Retinal pigment epithelial cell (primary cell): ENCODE measurements at regions not wholly inside any gene's neighbourhood (a gene's known extent, or its start where the extent isn't known, plus 50 kb on each side); places are given as distances from the start of the nearest gene placed in this dataset.

ENCODE experiments used
- DNase-seq: peaks from one replicate; pipeline ENCODE4 v3.0.0-alpha.2; 2010; ENCODE audit warnings: low read depth
- H3K4me3 ChIP-seq: 2 replicates; pipeline ENCODE4 v1.5.1; 2011; ENCODE audit warnings: mild to moderate bottlenecking, low read length, control low read depth, moderate library complexity
- TF ChIP-seq, protein P1 (sequence below): conservative IDR thresholded peaks from 2 replicates; pipeline ENCODE4 v1.5.1; 2011; ENCODE audit warnings: low read depth, low read length, control low read depth, inconsistent platforms

DNA sequence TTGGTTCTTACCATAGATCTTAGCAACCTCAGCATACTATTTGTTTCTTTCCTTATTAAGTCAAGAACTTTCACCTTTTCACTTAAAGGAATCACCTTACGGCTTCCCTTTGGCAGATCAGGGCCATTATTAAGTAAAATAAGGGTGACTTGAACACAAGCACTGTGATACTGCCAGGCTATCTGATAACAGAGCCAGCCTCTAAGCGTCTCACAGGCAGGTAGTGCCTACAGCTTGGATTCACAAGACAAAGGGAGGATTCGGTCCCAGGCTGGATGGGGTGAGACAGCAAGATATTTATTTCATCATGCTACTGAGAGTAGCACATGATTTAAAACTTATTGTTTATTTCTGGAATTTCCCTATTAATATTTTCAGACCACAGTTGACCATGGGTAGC, 218.6 kb downstream of the FOXO1 start:
- TF ChIP-seq, protein P1, sequence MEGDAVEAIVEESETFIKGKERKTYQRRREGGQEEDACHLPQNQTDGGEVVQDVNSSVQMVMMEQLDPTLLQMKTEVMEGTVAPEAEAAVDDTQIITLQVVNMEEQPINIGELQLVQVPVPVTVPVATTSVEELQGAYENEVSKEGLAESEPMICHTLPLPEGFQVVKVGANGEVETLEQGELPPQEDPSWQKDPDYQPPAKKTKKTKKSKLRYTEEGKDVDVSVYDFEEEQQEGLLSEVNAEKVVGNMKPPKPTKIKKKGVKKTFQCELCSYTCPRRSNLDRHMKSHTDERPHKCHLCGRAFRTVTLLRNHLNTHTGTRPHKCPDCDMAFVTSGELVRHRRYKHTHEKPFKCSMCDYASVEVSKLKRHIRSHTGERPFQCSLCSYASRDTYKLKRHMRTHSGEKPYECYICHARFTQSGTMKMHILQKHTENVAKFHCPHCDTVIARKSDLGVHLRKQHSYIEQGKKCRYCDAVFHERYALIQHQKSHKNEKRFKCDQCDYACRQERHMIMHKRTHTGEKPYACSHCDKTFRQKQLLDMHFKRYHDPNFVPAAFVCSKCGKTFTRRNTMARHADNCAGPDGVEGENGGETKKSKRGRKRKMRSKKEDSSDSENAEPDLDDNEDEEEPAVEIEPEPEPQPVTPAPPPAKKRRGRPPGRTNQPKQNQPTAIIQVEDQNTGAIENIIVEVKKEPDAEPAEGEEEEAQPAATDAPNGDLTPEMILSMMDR, result no peak
- no peak for DNase-seq
- no peak overlapping the region for H3K4me3 ChIP-seq

DNA sequence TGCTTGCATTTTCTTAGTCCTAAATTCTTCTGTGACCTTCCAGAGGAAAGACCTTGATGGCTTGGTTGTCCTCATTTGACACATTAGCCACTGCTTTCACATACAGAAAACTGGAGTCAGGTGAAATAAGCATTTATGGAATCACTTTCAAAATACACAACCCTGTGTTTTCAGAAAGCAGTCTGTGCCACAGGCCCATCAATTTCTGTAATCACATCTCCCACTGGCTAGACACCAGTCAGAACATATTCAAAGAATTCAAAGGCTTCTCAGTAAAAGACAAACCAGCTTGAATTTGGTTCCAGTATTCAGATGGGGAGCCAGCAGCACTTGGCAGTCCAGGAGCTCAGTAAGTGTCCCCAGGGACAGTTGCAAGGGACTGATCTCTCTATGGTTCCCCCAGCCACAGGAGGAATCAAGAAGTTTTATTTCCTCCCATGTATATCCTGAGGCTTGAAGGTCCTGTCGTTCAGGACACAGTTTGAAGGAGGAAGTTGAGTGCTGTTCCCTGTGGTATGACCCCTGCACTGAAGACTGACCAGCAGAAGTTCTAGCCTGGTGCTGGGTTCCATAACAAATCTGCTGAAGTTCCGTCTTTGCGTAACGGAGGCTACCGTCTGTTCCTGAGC, 214.3 kb downstream of the FOXO1 start:
- DNase-seq, result no peak
- H3K4me3 ChIP-seq, result no peak overlapping the region
- TF ChIP-seq, protein P1, result no peak

DNA sequence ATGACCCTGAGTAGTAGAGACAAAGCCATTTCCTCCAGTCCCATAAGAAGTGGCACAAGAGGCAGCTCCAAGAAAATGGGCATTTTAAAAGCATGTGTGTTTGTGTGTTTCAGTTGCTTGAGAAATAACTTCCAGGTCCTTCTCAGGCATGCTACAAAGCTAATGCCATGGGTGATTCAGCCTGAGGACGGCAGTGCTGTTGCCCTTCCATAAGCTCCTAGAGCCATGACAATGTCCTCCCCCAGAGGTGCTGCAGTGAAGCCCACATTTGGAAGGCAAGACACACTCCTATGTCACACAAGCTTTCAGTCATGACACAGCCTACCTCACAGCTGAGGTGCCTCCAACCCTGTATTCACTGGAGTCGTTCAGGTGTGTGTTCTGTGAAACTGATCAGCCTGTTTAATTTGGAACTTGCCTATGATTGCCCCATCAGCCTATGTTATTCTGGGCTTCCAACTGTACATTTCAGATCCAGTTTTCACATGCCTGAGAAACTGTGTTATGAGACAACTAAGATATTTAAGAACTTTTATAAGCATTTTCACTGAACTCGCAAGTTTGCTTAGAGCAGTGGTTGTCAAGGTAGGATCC, 213.6 kb downstream of the FOXO1 start:
- TF ChIP-seq, protein P1, result no peak

DNA sequence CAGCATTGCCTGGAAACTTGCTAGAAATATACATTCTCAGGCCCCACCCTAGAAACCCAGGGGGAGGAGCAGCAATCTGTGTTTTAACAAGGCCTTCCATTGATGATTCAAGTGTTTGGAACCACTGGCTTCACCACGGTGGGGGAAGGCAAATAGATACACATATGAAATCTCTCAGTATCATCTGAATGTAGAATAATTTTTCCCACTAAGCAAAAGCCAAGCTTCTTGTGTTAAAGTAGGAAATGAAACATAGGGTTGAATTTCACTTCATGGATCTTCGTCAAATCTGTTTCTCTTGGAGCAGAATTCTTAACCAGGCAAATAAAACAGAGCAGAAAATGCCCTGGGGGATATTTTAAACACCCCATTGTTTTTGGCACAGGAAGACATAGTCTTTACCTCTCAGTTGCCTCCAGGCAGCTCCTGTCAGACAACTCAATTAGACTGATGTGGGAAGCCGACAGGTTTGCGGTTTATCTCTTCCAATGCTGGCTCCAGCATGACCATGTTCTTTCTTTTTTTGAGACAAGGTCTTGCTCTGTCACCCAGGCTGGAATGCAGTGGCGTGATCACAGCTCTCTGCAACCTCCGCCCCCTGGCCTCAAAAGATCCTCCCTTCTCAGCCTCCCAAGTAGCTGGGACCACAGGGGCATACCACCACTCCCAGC, 213.0 kb downstream of the FOXO1 start:
- TF ChIP-seq, protein P1, result no peak
- DNase-seq, result no peak
- no peak overlapping the region for H3K4me3 ChIP-seq

More for the DNA sequence above, 213.6 kb downstream of the FOXO1 start:
- no peak overlapping the region for H3K4me3 ChIP-seq
- no peak for DNase-seq

DNA sequence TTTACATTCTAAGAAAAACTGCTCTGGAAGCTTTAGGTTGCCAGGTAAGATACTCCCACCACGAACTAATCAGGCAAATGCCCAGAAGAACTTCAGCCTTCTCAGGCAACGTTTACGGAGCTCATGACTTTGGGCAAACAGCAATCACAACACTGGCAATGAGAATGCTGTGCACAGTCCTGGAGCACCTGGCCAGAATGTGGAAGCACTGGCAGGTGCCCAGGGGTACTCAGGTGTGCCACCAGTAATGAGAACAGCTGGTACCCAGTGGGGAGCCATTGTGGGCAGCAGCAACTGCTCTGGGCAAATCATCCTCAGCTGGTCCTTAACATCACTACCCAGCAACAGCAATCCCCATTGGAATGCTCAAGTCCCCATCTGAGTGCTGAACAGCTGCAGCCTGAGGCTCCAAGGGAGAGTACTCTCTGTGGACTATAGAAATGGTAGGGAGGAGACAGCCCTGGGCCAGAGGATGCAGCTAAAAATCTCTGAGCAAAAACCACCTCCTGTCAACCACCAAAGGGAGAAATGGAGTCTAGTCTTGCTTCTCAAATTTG, 210.0 kb downstream of the FOXO1 start:
- no peak for DNase-seq
- no peak overlapping the region for H3K4me3 ChIP-seq
- TF ChIP-seq, protein P1, result no peak

DNA sequence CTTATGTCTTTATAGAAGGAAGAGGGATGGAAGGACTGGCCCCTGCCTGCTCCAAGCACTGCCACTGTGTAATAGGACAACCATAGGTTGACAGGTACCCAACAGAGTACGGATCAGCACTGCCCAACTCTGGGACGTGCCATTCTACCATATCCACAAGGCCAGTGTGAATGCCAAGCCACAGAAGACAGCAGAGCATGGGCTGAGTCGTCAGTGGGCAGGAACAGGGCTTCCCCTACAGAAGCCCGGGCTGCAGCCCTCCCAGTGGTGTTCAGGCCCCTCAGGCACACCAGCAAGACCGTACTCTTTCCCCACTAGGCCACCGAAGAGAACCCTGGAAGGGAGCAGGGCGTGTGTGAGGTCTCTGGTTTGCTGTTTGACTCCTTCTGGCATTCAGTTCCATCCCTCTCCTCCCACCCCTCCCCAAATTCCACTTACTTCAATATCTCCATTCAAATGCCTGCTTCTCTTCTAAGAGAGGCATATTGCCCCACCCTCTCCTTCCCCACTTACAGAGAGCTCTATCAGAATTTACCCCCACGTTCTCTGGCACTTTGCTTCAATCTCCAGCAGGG, 209.4 kb downstream of the FOXO1 start:
- DNase-seq, result no peak
- no peak overlapping the region for H3K4me3 ChIP-seq
- TF ChIP-seq, protein P1, result no peak
